HEK293 (cell line): ENCODE measurements at regions not wholly inside any gene's neighbourhood (a gene's known extent, or its start where the extent isn't known, plus 50 kb on each side); places are given as distances from the start of the nearest gene placed in this dataset.
"Not testable (repeated sequence)": the region's sequence is repeated elsewhere in the genome, so short reads cannot be mapped to it uniquely, and the experiment has no call there.

Experiments
- CTCF ChIA-PET: fragments of 350-600 bp; formaldehyde crosslinking; extraction: SDS; loops from one replicate; lab custom pipeline; 2021; ENCODE audit warnings: antibody characterized with exemption; lab: Yijun Ruan, JAX
- POLR2A ChIA-PET: fragments of 300-600 bp; formaldehyde crosslinking; extraction: SDS; loops from one replicate; lab custom pipeline; 2020; ENCODE audit warnings: antibody characterized with exemption, inconsistent platforms; lab: Yijun Ruan, JAX
- H3K27ac ChIP-seq: fragments of 200-500 bp; sonication (Bioruptor generic); 2 replicates; pipeline ENCODE4 v1.5.1; 2014; ENCODE audit warnings: low read depth, low read length, control low read depth, inconsistent platforms; ENCODE audit errors: extremely low read depth
- H3K36me3 ChIP-seq, 2 experiments: fragments of 200-500 bp in 1 of 2; sonication (Bioruptor generic) in 1 of 2; 1 replicate in 1 of 2; 2 replicates in 1 of 2; pipeline ENCODE4 v1.5.1; 2014 to 2017; ENCODE audit warnings: inconsistent platforms in 2 of 2, low read length in 2 of 2; ENCODE audit not compliant: control insufficient read depth in 2 of 2, insufficient read depth in 1 of 2
- H3K4me1 ChIP-seq: fragments of 200-500 bp; sonication (Bioruptor generic); 2 replicates; pipeline ENCODE4 v1.5.1; 2014; ENCODE audit warnings: mild to moderate bottlenecking, low read length, inconsistent platforms; ENCODE audit not compliant: control insufficient read depth, insufficient read depth
- H3K4me3 ChIP-seq: 2 replicates; pipeline ENCODE4 v1.5.1; 2011; ENCODE audit warnings: low read depth, mild to moderate bottlenecking, control low read depth, low read length, moderate library complexity
- H3K9me3 ChIP-seq: fragments of 200-500 bp; sonication (Bioruptor generic); 2 replicates; pipeline ENCODE4 v1.5.1; 2014; ENCODE audit warnings: low read depth, low read length, inconsistent platforms; ENCODE audit not compliant: control insufficient read depth, insufficient read depth
- BCL11A ChIP-seq: fragments of 450-650 bp; formaldehyde crosslinking; IDR thresholded peaks from 2 replicates; pipeline ENCODE4 v1.5.1; 2016; ENCODE audit warnings: low read depth, missing biosample characterization, missing genetic modification characterization
- GFI1B ChIP-seq: fragments of 450-650 bp; formaldehyde crosslinking; IDR thresholded peaks from 2 replicates; pipeline ENCODE4 v1.5.1; 2016; ENCODE audit warnings: missing biosample characterization, missing genetic modification characterization
- GLI4 ChIP-seq: fragments of 450-650 bp; formaldehyde crosslinking; IDR thresholded peaks from 2 replicates; pipeline ENCODE4 v1.5.1; 2016; ENCODE audit warnings: missing biosample characterization, missing genetic modification characterization
- HOXD13 ChIP-seq: sonication (generic); formaldehyde crosslinking; IDR thresholded peaks from 2 replicates; pipeline ENCODE4 v1.8.0; 2022; ENCODE audit warnings: missing genetic modification reagents, borderline replicate concordance
- KLF10 ChIP-seq: fragments of 450-650 bp; IDR thresholded peaks from 2 replicates; pipeline ENCODE4 v1.5.1; 2018; ENCODE audit warnings: missing biosample characterization, mild to moderate bottlenecking, missing genetic modification characterization
- OSR2 ChIP-seq: fragments of 450-650 bp; formaldehyde crosslinking; IDR thresholded peaks from 2 replicates; pipeline ENCODE4 v1.5.1; 2016; ENCODE audit warnings: missing biosample characterization, missing genetic modification characterization
- SETDB1 ChIP-seq: IDR thresholded peaks from one replicate; pipeline ENCODE4 v1.6.1; 2017; ENCODE audit warnings: mild to moderate bottlenecking, low read length, moderate library complexity, mixed read lengths; ENCODE audit not compliant: insufficient read length
- TRIM28 ChIP-seq: IDR thresholded peaks from 2 replicates; pipeline ENCODE4 v1.6.1; 2011; ENCODE audit warnings: low read length, control low read depth, borderline replicate concordance
- ZBTB6 ChIP-seq: fragments of 450-650 bp; formaldehyde crosslinking; IDR thresholded peaks from 2 replicates; pipeline ENCODE4 v1.5.1; 2017; ENCODE audit warnings: missing biosample characterization, missing genetic modification characterization
- ZFP3 ChIP-seq: fragments of 450-650 bp; formaldehyde crosslinking; IDR thresholded peaks from 2 replicates; pipeline ENCODE4 v1.5.1; 2016; ENCODE audit warnings: low read depth, missing biosample characterization, missing genetic modification characterization
- ZIC2 ChIP-seq: fragments of 450-650 bp; formaldehyde crosslinking; IDR thresholded peaks from 2 replicates; pipeline ENCODE4 v1.5.1; 2016; ENCODE audit warnings: missing biosample characterization, missing genetic modification characterization
- ZNF112 ChIP-seq: fragments of 450-650 bp; formaldehyde crosslinking; IDR thresholded peaks from 2 replicates; pipeline ENCODE4 v1.5.0; 2017; ENCODE audit warnings: missing biosample characterization, missing genetic modification characterization
- ZNF114 ChIP-seq: fragments of 450-650 bp; formaldehyde crosslinking; IDR thresholded peaks from 2 replicates; pipeline ENCODE4 v1.5.0; 2017; ENCODE audit warnings: missing biosample characterization, missing genetic modification characterization
- ZNF121 ChIP-seq: fragments of 450-650 bp; formaldehyde crosslinking; IDR thresholded peaks from 2 replicates; pipeline ENCODE4 v1.5.1; 2016; ENCODE audit warnings: missing biosample characterization, missing genetic modification characterization
- ZNF155 ChIP-seq: fragments of 450-650 bp; formaldehyde crosslinking; IDR thresholded peaks from 2 replicates; pipeline ENCODE4 v1.5.1; 2016; ENCODE audit warnings: missing biosample characterization, missing genetic modification characterization
- ZNF174 ChIP-seq: fragments of 450-650 bp; formaldehyde crosslinking; IDR thresholded peaks from 2 replicates; pipeline ENCODE4 v1.5.0; 2017; ENCODE audit warnings: missing biosample characterization, mild to moderate bottlenecking, missing genetic modification characterization
- ZNF302 ChIP-seq: fragments of 450-650 bp; formaldehyde crosslinking; IDR thresholded peaks from 2 replicates; pipeline ENCODE4 v1.5.1; 2016; ENCODE audit warnings: missing biosample characterization, missing genetic modification characterization, low read depth
- ZNF311 ChIP-seq: fragments of 450-650 bp; formaldehyde crosslinking; IDR thresholded peaks from 2 replicates; pipeline ENCODE4 v1.5.1; 2017; ENCODE audit warnings: missing biosample characterization, missing genetic modification characterization, borderline replicate concordance
- ZNF354C ChIP-seq: fragments of 450-650 bp; formaldehyde crosslinking; IDR thresholded peaks from 2 replicates; pipeline ENCODE4 v1.5.1; 2016; ENCODE audit warnings: missing biosample characterization, missing genetic modification characterization, low read depth, borderline replicate concordance
- ZNF366 ChIP-seq: fragments of 450-650 bp; formaldehyde crosslinking; conservative IDR thresholded peaks from 2 replicates; pipeline ENCODE4 v1.5.1; 2016; ENCODE audit warnings: missing biosample characterization, missing genetic modification characterization
- ZNF473 ChIP-seq: fragments of 450-650 bp; formaldehyde crosslinking; IDR thresholded peaks from 2 replicates; pipeline ENCODE4 v1.5.1; 2017; ENCODE audit warnings: missing biosample characterization, missing genetic modification characterization
- ZNF707 ChIP-seq: fragments of 450-650 bp; formaldehyde crosslinking; IDR thresholded peaks from 2 replicates; pipeline ENCODE4 v1.5.1; 2016; ENCODE audit warnings: missing biosample characterization, missing genetic modification characterization
- ZSCAN23 ChIP-seq: fragments of 450-650 bp; formaldehyde crosslinking; IDR thresholded peaks from 2 replicates; pipeline ENCODE4 v1.5.1; 2016; ENCODE audit warnings: missing biosample characterization, missing genetic modification characterization
- TF ChIP-seq, protein P1 (sequence below): sonication (generic); formaldehyde crosslinking; IDR thresholded peaks from 2 replicates; pipeline ENCODE4 v1.8.1; 2022; ENCODE audit warnings: mild to moderate bottlenecking, moderate library complexity, missing genetic modification reagents
- TF ChIP-seq, protein P2 (sequence below): fragments of 450-650 bp; formaldehyde crosslinking; IDR thresholded peaks from 2 replicates; pipeline ENCODE4 v1.5.1; 2016; ENCODE audit warnings: missing biosample characterization, missing genetic modification characterization
- TF ChIP-seq, protein P3 (sequence below): fragments of 450-650 bp; formaldehyde crosslinking; IDR thresholded peaks from 2 replicates; pipeline ENCODE4 v1.5.1; 2017; ENCODE audit warnings: missing biosample characterization, missing genetic modification characterization

DNA sequence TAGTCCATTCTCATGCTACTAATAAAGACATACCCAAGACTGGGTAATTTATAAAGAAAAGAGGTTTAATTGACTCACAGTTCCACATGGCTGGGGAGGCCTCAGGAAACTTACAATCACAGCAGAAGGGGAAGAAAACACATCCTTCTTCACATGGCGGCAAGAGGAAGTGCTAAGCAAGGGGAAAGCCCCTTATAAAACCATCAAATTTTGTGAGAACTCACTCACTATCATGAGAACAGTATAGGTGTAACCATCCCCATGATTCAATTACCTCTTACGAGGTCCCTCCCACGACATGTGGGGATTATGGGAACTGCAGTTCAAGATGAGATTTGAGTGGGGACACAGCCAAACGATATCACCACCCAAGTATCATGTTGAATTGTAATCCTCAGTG, 52.7 kb upstream of the FOXO6 start:
- H3K36me3 ChIP-seq, POLR2A ChIA-PET, H3K4me1 ChIP-seq, H3K4me3 ChIP-seq, H3K9me3 ChIP-seq, H3K27ac ChIP-seq: not testable (repeated sequence)
- CTCF ChIA-PET, result interaction anchor here (0.7 kb wide), 1 partner anchor 16 kb away, joined by 3 read pairs; no protein-coding TSS in a partner anchor

- H3K36me3 ChIP-seq, result no peaks in the 10 kb centered on the region
- no peaks in the 10 kb centered on the region for H3K4me1 ChIP-seq
- ChIA-PET POLR2A (no interaction called here), CTCF (interaction anchor here (0.5 kb wide), 1 partner anchor 93 kb away, joined by 3 read pairs; no protein-coding TSS in a partner anchor)
- H3K9me3 ChIP-seq, result no peaks in the 10 kb centered on the region
- TF ChIP-seq ZNF473 (no peak), TRIM28 (no peak), ZFP3 (tag by site-specific recombination) (no peak), OSR2 (tag by site-specific recombination) (no peak), GFI1B (tag by site-specific recombination) (no peak), ZNF155 (tag by site-specific recombination) (no peak), ZNF366 (tag by site-specific recombination) (no peak)
- TF ChIP-seq, protein P1, sequence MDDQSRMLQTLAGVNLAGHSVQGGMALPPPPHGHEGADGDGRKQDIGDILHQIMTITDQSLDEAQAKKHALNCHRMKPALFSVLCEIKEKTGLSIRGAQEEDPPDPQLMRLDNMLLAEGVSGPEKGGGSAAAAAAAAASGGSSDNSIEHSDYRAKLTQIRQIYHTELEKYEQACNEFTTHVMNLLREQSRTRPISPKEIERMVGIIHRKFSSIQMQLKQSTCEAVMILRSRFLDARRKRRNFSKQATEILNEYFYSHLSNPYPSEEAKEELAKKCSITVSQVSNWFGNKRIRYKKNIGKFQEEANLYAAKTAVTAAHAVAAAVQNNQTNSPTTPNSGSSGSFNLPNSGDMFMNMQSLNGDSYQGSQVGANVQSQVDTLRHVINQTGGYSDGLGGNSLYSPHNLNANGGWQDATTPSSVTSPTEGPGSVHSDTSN (CRISPR knock-in tag), result no peak
- TF ChIP-seq, all 188 proteins: peak for 0
- Histone ChIP-seq H3K4me3 (no peak overlapping the region), H3K27ac (no peak overlapping the region)
Measured at GRCh38 chr1:41305576-41306363, 55.5 kb upstream of the FOXO6 start.

- Histone ChIP-seq H3K9me3 (no peaks in the 10 kb centered on the region), H3K36me3 (no peaks in the 10 kb centered on the region), H3K27ac (no peak overlapping the region), H3K4me3 (no peak overlapping the region), H3K4me1 (no peaks in the 10 kb centered on the region)
- CTCF ChIA-PET, result interaction anchor here (0.7 to 6.8 kb wide), 4 partner anchors 13 to 24 kb away, joined by 3 to 50 read pairs (median 3); no protein-coding TSS in a partner anchor
- POLR2A ChIA-PET, result no interaction called here
- TF ChIP-seq ZNF114 (tag by site-specific recombination), result no peak
- no peak for TF ChIP-seq HOXD13 (CRISPR knock-in tag)
- no peak for TF ChIP-seq ZNF707 (tag by site-specific recombination)
- no peak for TF ChIP-seq ZBTB6
- no peak for TF ChIP-seq KLF10 (tag by site-specific recombination)
- no peak for TF ChIP-seq SETDB1
- no peak for TF ChIP-seq ZNF311 (tag by site-specific recombination)
- no peak for TF ChIP-seq GLI4 (tag by site-specific recombination)
- no peak for TF ChIP-seq ZNF354C (tag by site-specific recombination)
- TF ChIP-seq ZIC2 (tag by site-specific recombination), result no peak
- TF ChIP-seq ZNF112 (tag by site-specific recombination), result no peak
- no peak for TF ChIP-seq ZSCAN23 (tag by site-specific recombination)
- no peak for TF ChIP-seq ZNF121 (tag by site-specific recombination)
- TF ChIP-seq ZNF174 (tag by site-specific recombination), result no peak
- no peak for TF ChIP-seq ZNF302 (tag by site-specific recombination)
- TF ChIP-seq, protein P2, sequence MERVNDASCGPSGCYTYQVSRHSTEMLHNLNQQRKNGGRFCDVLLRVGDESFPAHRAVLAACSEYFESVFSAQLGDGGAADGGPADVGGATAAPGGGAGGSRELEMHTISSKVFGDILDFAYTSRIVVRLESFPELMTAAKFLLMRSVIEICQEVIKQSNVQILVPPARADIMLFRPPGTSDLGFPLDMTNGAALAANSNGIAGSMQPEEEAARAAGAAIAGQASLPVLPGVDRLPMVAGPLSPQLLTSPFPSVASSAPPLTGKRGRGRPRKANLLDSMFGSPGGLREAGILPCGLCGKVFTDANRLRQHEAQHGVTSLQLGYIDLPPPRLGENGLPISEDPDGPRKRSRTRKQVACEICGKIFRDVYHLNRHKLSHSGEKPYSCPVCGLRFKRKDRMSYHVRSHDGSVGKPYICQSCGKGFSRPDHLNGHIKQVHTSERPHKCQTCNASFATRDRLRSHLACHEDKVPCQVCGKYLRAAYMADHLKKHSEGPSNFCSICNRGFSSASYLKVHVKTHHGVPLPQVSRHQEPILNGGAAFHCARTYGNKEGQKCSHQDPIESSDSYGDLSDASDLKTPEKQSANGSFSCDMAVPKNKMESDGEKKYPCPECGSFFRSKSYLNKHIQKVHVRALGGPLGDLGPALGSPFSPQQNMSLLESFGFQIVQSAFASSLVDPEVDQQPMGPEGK (tag by site-specific recombination), result no peak
- TF ChIP-seq BCL11A (tag by site-specific recombination), result no peak
- TF ChIP-seq, protein P3, sequence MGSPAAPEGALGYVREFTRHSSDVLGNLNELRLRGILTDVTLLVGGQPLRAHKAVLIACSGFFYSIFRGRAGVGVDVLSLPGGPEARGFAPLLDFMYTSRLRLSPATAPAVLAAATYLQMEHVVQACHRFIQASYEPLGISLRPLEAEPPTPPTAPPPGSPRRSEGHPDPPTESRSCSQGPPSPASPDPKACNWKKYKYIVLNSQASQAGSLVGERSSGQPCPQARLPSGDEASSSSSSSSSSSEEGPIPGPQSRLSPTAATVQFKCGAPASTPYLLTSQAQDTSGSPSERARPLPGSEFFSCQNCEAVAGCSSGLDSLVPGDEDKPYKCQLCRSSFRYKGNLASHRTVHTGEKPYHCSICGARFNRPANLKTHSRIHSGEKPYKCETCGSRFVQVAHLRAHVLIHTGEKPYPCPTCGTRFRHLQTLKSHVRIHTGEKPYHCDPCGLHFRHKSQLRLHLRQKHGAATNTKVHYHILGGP, result no peak
Measured at GRCh38 chr1:41296506-41296905, 54.4 kb upstream of the SCMH1 start.
